Type B pancreatic cell (in vitro differentiated cells): ENCODE measurements at regions not wholly inside any gene's neighbourhood (a gene's known extent, or its start where the extent isn't known, plus 50 kb on each side); places are given as distances from the start of the nearest gene placed in this dataset.
A peak's percentile ranks its signal among the peaks of the same experiment; 100 is the strongest.

Source experiments
- DNase-seq: peaks from one replicate; pipeline ENCODE4 v3.0.0; 2021; ENCODE audit warnings: mixed read lengths; ENCODE audit not compliant: unreplicated experiment; ENCODE audit errors: extremely low spot score
- H3K27ac Mint-ChIP-seq: 2 replicates; pipeline ENCODE4 v1.8.0; 2021; ENCODE audit warnings: mild to moderate bottlenecking, mixed read lengths
- H3K27me3 Mint-ChIP-seq: 2 replicates; pipeline ENCODE4 v1.8.0; 2021; ENCODE audit warnings: mixed read lengths
- H3K36me3 Mint-ChIP-seq: 2 replicates; pipeline ENCODE4 v1.8.0; 2021; ENCODE audit warnings: mixed read lengths
- H3K4me1 Mint-ChIP-seq: one replicate; pipeline ENCODE4 v1.8.0; 2021; ENCODE audit warnings: mixed read lengths; ENCODE audit not compliant: unreplicated experiment
- H3K4me3 Mint-ChIP-seq: 2 replicates; pipeline ENCODE4 v1.8.0; 2021; ENCODE audit warnings: mild to moderate bottlenecking, mixed read lengths
- H3K9me3 Mint-ChIP-seq: 2 replicates; pipeline ENCODE4 v1.8.0; 2021; ENCODE audit warnings: mixed read lengths
- TF ChIP-seq, protein P1 (sequence below): fragments of 200-600 bp; sonication (generic); conservative IDR thresholded peaks from 2 replicates; pipeline ENCODE4 v1.5.0; 2021; ENCODE audit warnings: antibody characterized with exemption, mild to moderate bottlenecking

- TF ChIP-seq, protein P1, sequence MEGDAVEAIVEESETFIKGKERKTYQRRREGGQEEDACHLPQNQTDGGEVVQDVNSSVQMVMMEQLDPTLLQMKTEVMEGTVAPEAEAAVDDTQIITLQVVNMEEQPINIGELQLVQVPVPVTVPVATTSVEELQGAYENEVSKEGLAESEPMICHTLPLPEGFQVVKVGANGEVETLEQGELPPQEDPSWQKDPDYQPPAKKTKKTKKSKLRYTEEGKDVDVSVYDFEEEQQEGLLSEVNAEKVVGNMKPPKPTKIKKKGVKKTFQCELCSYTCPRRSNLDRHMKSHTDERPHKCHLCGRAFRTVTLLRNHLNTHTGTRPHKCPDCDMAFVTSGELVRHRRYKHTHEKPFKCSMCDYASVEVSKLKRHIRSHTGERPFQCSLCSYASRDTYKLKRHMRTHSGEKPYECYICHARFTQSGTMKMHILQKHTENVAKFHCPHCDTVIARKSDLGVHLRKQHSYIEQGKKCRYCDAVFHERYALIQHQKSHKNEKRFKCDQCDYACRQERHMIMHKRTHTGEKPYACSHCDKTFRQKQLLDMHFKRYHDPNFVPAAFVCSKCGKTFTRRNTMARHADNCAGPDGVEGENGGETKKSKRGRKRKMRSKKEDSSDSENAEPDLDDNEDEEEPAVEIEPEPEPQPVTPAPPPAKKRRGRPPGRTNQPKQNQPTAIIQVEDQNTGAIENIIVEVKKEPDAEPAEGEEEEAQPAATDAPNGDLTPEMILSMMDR, result no peak
- H3K36me3 Mint-ChIP-seq, result no peaks in the 10 kb centered on the region
- DNase-seq, result no peak
- peak overlapping the region; percentile 67 for H3K27ac Mint-ChIP-seq
- H3K4me1 Mint-ChIP-seq, result peaks cover 25% of the 10 kb centered on the region
- H3K4me3 Mint-ChIP-seq, result no peak overlapping the region
- H3K9me3 Mint-ChIP-seq, result no peaks in the 10 kb centered on the region
- H3K27me3 Mint-ChIP-seq, result no peaks in the 10 kb centered on the region
These were observed 184.0 kb upstream of the RFC3 start for GRCh38 chr13:33633701-33634545.

- H3K27me3 Mint-ChIP-seq, result no peaks in the 10 kb centered on the region
- peak overlapping the region; percentile 0 for H3K4me3 Mint-ChIP-seq
- H3K4me1 Mint-ChIP-seq, result peaks cover 25% of the 10 kb centered on the region
- TF ChIP-seq, protein P1, result no peak
- no peak for DNase-seq
- peak overlapping the region; percentile 67 for H3K27ac Mint-ChIP-seq
- no peaks in the 10 kb centered on the region for H3K36me3 Mint-ChIP-seq
- no peaks in the 10 kb centered on the region for H3K9me3 Mint-ChIP-seq
These were observed 183.4 kb upstream of the RFC3 start for GRCh38 chr13:33634546-33634982.

GRCh38 chr13:33636243-33636642, 181.7 kb upstream of the RFC3 start:
- Mint-ChIP-seq H3K9me3 (no peaks in the 10 kb centered on the region), H3K27me3 (no peaks in the 10 kb centered on the region), H3K4me1 (peaks cover 31% of the 10 kb centered on the region), H3K36me3 (no peaks in the 10 kb centered on the region), H3K27ac (no peak overlapping the region), H3K4me3 (no peak overlapping the region)
- TF ChIP-seq, protein P1, result no peak
- DNase-seq, result no peak

GRCh38 chr13:33636955-33637670, 180.8 kb upstream of the RFC3 start:
- Mint-ChIP-seq H3K27ac (no peak overlapping the region), H3K4me3 (no peak overlapping the region), H3K27me3 (no peaks in the 10 kb centered on the region), H3K9me3 (no peaks in the 10 kb centered on the region), H3K4me1 (peaks cover 31% of the 10 kb centered on the region), H3K36me3 (no peaks in the 10 kb centered on the region)
- no peak for DNase-seq
- TF ChIP-seq, protein P1, result no peak

- H3K4me1 Mint-ChIP-seq, result peaks cover 31% of the 10 kb centered on the region
- no peaks in the 10 kb centered on the region for H3K36me3 Mint-ChIP-seq
- no peak overlapping the region for H3K27ac Mint-ChIP-seq
These were observed 179.8 kb upstream of the RFC3 start for GRCh38 chr13:33637978-33638743.

More at GRCh38 chr13:33637978-33638743, 179.8 kb upstream of the RFC3 start:
- Mint-ChIP-seq H3K9me3 (no peaks in the 10 kb centered on the region), H3K4me3 (no peak overlapping the region), H3K27me3 (no peaks in the 10 kb centered on the region)
- DNase-seq, result no peak
- TF ChIP-seq, protein P1, result no peak
